ENCODE measurements at regions not wholly inside any gene's neighbourhood (a gene's known extent, or its start where the extent isn't known, plus 50 kb on each side); places are given as distances from the start of the nearest gene placed in this dataset.

DNA sequence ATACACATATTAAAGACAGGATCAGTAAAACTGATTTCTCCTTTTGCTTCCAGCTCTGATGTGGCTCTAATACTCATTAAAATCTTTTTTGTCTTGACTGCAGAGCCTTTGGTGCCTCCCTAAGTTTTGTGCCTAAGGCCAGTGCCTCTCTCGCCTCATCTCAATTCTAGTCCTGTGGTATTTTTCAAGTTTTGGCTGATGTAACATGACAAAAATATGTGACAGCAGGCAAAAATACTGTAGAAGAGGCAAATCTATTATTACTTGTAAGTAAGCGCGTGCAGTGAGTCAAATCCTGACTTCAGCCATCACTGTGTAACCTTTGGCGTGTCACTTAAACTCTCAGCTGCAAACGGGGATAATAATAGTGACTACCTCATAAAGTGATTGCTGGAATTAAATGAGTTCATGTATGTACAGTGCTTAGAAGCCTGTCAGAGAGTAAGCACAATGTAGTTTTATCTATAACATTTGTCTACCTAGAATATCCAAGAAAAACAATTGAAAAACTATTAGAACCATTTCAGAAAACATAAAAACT lies 74.0 kb downstream of the MAB21L3 start:
- no peak for FAIRE-seq
- H3K27ac ChIP-seq (ENCODE audit: low read depth, low read length): no peak overlapping the region
- H3K4me1 ChIP-seq (ENCODE audit: insufficient read depth, low read length): no peaks in the 10 kb centered on the region
- H3K4me3 Mint-ChIP-seq (ENCODE audit: unreplicated experiment): no peak overlapping the region
- H3K27me3 ChIP-seq (ENCODE audit: insufficient read depth, low read length): peaks cover 5% of the 10 kb centered on the region
- DNase-seq (ENCODE audit: low read depth): no peak
- TF ChIP-seq, protein P1, sequence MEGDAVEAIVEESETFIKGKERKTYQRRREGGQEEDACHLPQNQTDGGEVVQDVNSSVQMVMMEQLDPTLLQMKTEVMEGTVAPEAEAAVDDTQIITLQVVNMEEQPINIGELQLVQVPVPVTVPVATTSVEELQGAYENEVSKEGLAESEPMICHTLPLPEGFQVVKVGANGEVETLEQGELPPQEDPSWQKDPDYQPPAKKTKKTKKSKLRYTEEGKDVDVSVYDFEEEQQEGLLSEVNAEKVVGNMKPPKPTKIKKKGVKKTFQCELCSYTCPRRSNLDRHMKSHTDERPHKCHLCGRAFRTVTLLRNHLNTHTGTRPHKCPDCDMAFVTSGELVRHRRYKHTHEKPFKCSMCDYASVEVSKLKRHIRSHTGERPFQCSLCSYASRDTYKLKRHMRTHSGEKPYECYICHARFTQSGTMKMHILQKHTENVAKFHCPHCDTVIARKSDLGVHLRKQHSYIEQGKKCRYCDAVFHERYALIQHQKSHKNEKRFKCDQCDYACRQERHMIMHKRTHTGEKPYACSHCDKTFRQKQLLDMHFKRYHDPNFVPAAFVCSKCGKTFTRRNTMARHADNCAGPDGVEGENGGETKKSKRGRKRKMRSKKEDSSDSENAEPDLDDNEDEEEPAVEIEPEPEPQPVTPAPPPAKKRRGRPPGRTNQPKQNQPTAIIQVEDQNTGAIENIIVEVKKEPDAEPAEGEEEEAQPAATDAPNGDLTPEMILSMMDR (IDR thresholded peaks at IDR 0.05; ENCODE audit: insufficient read depth, low read depth, low read length): no peak
- TF ChIP-seq EZH2 (IDR thresholded peaks at IDR 0.05; ENCODE audit: insufficient read depth, low read length): no peak
- H3K9ac ChIP-seq (ENCODE audit: low read length): no peak overlapping the region
- H3K4me2 ChIP-seq (ENCODE audit: low read length): no peak overlapping the region
- H3K79me2 ChIP-seq (ENCODE audit: insufficient read depth, low read length): no peaks in the 10 kb centered on the region
- no peaks in the 10 kb centered on the region for H3K4me1 Mint-ChIP-seq (ENCODE audit: low read depth, unreplicated experiment)
- H3K36me3 Mint-ChIP-seq (ENCODE audit: low read depth, unreplicated experiment): no peaks in the 10 kb centered on the region
- no peaks in the 10 kb centered on the region for H4K20me1 ChIP-seq (ENCODE audit: insufficient read depth, low read length)
- H3K9me3 Mint-ChIP-seq (ENCODE audit: unreplicated experiment): peaks cover 2% of the 10 kb centered on the region
- no peaks in the 10 kb centered on the region for H3K36me3 ChIP-seq (ENCODE audit: insufficient read depth, low read length)
- no peak overlapping the region for H3K4me3 ChIP-seq (ENCODE audit: insufficient read depth, low read depth, low read length)
- no peaks in the 10 kb centered on the region for H3K9me3 ChIP-seq (ENCODE audit: insufficient read depth, low read depth, low read length)
- H3K27ac Mint-ChIP-seq (ENCODE audit: unreplicated experiment): no peak overlapping the region
- peaks cover 5% of the 10 kb centered on the region for H3K27me3 Mint-ChIP-seq (ENCODE audit: low read depth, unreplicated experiment)
- H2AFZ ChIP-seq (ENCODE audit: low read depth, low read length): no peak overlapping the region

DNA sequence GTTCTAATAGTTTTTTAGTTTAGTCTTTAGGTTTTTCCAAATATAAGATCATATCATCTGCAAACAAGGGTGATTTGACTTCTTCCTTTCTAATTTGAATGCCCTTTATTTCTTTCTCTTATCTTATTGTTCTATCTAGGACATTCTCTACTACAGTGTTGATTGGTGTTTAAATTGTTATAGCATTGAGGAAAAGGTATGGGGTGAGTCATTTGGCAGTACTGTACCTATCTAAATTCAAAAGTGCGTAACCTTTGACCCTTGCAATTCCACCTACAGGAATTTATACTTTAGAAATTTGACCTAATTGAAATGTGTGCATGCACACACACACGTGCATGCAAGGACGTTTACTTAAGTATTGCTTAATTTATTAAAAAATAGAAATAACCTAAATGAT lies 78.3 kb downstream of the MAB21L3 start:
- FAIRE-seq: no peak
- no peak overlapping the region for H3K4me3 Mint-ChIP-seq (ENCODE audit: unreplicated experiment)
- TF ChIP-seq, protein P1 (IDR thresholded peaks at IDR 0.05; ENCODE audit: insufficient read depth, low read depth, low read length): no peak
- TF ChIP-seq EZH2 (IDR thresholded peaks at IDR 0.05; ENCODE audit: insufficient read depth, low read length): no peak

DNA sequence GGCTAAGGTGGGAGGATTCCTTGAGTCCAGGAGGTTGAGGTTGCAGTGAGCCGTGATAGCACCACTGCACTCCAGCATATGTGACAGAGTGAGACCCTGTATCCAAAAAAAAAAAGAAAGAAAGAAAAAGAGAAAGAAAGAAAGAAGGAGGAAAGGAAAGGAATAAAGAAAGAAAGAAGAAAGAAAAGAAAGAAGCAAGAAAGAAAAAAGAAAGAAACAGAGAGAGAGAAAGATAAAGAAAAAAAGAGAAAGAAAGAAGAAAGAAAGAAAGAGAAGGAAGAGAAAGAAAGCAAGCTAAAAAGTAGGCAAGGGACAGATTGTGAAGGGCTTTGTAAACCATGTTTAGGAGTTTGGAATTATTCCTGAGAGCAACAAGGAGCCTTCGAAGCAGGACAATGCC lies 80.1 kb downstream of the MAB21L3 start:
- H3K36me3 Mint-ChIP-seq (ENCODE audit: low read depth, unreplicated experiment): no peaks in the 10 kb centered on the region
- Histone ChIP-seq H3K36me3 (ENCODE audit: insufficient read depth, low read length) (no peaks in the 10 kb centered on the region), H3K4me1 (ENCODE audit: insufficient read depth, low read length) (no peaks in the 10 kb centered on the region), H3K4me2 (ENCODE audit: low read length) (no peak overlapping the region), H3K79me2 (ENCODE audit: insufficient read depth, low read length) (no peaks in the 10 kb centered on the region), H2AFZ (ENCODE audit: low read depth, low read length) (no peak overlapping the region), H3K4me3 (ENCODE audit: insufficient read depth, low read depth, low read length) (no peak overlapping the region), H3K27ac (ENCODE audit: low read depth, low read length) (no peak overlapping the region), H4K20me1 (ENCODE audit: insufficient read depth, low read length) (no peaks in the 10 kb centered on the region), H3K27me3 (ENCODE audit: insufficient read depth, low read length) (no peaks in the 10 kb centered on the region), H3K9ac (ENCODE audit: low read length) (no peak overlapping the region), H3K9me3 (ENCODE audit: insufficient read depth, low read depth, low read length) (no peaks in the 10 kb centered on the region)
- TF ChIP-seq, protein P1 (IDR thresholded peaks at IDR 0.05; ENCODE audit: insufficient read depth, low read depth, low read length): no peak
- no peak for TF ChIP-seq EZH2 (IDR thresholded peaks at IDR 0.05; ENCODE audit: insufficient read depth, low read length)
- no peak overlapping the region for H3K4me3 Mint-ChIP-seq (ENCODE audit: unreplicated experiment)
- no peak for DNase-seq (ENCODE audit: low read depth)
- peaks cover 15% of the 10 kb centered on the region for H3K27me3 Mint-ChIP-seq (ENCODE audit: low read depth, unreplicated experiment)
- peaks cover 2% of the 10 kb centered on the region for H3K9me3 Mint-ChIP-seq (ENCODE audit: unreplicated experiment)
- H3K27ac Mint-ChIP-seq (ENCODE audit: unreplicated experiment): no peak overlapping the region
- FAIRE-seq: no peak
- H3K4me1 Mint-ChIP-seq (ENCODE audit: low read depth, unreplicated experiment): no peaks in the 10 kb centered on the region

More for the DNA sequence above, 78.3 kb downstream of the MAB21L3 start:
- Mint-ChIP-seq H3K4me1 (ENCODE audit: low read depth, unreplicated experiment) (no peaks in the 10 kb centered on the region), H3K36me3 (ENCODE audit: low read depth, unreplicated experiment) (no peaks in the 10 kb centered on the region), H3K27me3 (ENCODE audit: low read depth, unreplicated experiment) (peaks cover 14% of the 10 kb centered on the region), H3K9me3 (ENCODE audit: unreplicated experiment) (peaks cover 2% of the 10 kb centered on the region), H3K27ac (ENCODE audit: unreplicated experiment) (no peak overlapping the region)
- Histone ChIP-seq H3K4me3 (ENCODE audit: insufficient read depth, low read depth, low read length) (no peak overlapping the region), H2AFZ (ENCODE audit: low read depth, low read length) (no peak overlapping the region), H3K27me3 (ENCODE audit: insufficient read depth, low read length) (no peaks in the 10 kb centered on the region), H3K79me2 (ENCODE audit: insufficient read depth, low read length) (no peaks in the 10 kb centered on the region), H3K4me2 (ENCODE audit: low read length) (no peak overlapping the region), H4K20me1 (ENCODE audit: insufficient read depth, low read length) (no peaks in the 10 kb centered on the region), H3K36me3 (ENCODE audit: insufficient read depth, low read length) (no peaks in the 10 kb centered on the region), H3K27ac (ENCODE audit: low read depth, low read length) (no peak overlapping the region), H3K9me3 (ENCODE audit: insufficient read depth, low read depth, low read length) (no peaks in the 10 kb centered on the region), H3K4me1 (ENCODE audit: insufficient read depth, low read length) (no peaks in the 10 kb centered on the region), H3K9ac (ENCODE audit: low read length) (no peak overlapping the region)
- no peak for DNase-seq (ENCODE audit: low read depth)
